ENCODE measurements at regions not wholly inside any gene's neighbourhood (a gene's known extent, or its start where the extent isn't known, plus 50 kb on each side); places are given as distances from the start of the nearest gene placed in this dataset.
A peak's percentile ranks its signal among the peaks of the same experiment; 100 is the strongest.
"Not testable (repeated sequence)": the region's sequence is repeated elsewhere in the genome, so short reads cannot be mapped to it uniquely, and the experiment has no call there.

GRCh38 chr3:168794427-168794826 lies 698.7 kb upstream of the GOLIM4 start:
- DNase-seq (ENCODE audit: low spot score): no peak

- no peak for DNase-seq (ENCODE audit: low spot score)
Observed at GRCh38 chr3:168782193-168782592, 686.5 kb upstream of the GOLIM4 start.

DNA sequence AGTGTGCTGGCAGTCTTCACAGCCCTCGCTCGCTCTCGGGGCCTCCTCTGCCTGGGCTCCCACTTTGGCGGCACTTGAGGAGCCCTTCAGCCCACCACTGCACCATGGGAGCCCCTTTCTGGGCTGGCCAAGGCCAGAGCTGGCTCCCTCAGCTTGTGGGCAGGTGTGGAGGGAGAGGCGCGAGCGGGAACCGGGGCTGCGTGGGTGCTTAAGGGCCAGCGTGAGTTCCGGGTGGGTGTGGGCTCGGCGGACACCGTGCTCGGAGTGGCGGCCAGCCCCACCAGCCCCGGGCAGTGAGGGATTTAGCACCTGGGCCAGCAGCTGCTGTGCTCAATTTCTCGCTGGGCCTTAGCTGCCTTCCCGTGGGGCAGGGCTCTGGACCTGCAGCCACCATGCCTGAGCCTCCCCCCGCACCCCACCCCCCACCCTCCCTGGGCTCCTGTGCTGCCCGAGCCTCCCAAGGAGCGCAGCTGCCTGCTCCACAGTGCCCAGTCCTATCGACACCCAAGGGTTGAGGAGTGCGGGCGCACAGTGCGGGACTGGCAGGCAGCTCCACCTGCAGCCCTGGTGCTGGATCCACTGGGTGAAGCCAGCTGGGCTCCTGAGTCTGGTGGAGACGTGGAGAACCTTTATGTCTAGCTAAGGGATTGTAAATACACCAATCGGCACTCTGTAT lies 684.4 kb upstream of the GOLIM4 start:
- not testable (repeated sequence) for DNase-seq (ENCODE audit: low spot score)

- no peak for DNase-seq (ENCODE audit: low spot score)
Observed at GRCh38 chr3:168753724-168754123, 658.0 kb upstream of the GOLIM4 start.

- peak; percentile 19 for DNase-seq (ENCODE audit: low spot score)
Observed at GRCh38 chr3:168752339-168752738, 656.6 kb upstream of the GOLIM4 start.

DNA sequence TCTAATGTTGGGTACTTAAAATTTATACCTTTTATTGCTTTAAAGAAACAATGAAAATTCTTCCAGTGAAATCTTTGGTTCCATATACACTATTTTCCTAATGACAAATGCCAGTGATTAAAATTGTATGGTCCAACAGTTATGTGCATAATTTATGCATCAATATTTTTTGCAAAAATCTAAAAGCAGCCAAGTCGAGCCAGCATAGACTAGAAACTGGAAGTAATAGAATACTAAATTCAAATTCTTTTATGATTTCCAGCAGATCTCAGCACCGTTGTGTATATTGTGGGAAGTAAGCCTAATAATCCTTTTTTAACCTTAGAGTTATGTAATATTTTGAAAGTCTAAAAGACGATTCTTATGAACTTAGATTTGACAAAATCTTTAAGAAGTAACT lies 652.0 kb upstream of the GOLIM4 start:
- no peak for DNase-seq (ENCODE audit: low spot score)

GRCh38 chr3:168738527-168739325 lies 643.0 kb upstream of the GOLIM4 start:
- DNase-seq (ENCODE audit: low spot score): no peak

DNA sequence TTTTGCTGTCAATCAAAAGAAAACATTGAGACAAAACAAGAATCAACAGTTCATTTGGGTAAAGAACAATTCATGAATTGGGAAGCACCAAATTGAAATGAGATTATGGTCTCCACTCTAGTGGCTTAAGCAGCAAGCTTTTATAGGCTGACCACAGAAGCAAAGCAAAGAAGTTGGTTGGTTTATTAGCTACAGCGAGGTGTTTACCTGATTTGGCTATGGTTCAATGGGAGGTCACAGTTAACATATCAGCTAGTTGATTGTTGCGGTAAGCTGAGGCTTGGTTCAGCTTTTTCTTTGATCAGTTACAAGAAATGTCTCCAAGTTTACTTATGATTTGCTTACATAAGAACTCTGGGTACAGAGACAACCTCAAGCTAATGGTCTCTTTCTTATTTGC lies 640.5 kb upstream of the GOLIM4 start:
- no peak for DNase-seq (ENCODE audit: low spot score)

DNA sequence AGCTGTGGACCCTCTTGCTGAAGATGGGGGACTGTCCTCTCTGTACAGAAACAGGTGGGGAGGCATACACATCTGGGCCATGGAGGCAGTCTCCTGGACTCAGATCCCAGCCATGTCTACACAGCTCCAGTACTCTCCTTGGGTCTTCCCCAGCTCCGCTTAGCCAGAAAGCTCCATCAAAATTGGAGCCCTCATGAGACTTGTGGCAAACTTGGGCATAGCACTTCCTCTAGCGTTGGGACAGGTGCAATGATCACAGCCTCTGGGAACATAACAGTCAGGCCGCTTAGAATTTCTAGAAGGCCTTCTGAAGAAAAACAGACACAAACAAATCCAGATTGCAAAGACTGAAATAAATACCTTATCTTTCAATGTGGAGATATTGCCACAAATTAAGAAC lies 634.3 kb upstream of the GOLIM4 start:
- no peak for DNase-seq (ENCODE audit: low spot score)

- no peak for DNase-seq (ENCODE audit: low spot score)
Observed at GRCh38 chr3:168722091-168722490, 626.4 kb upstream of the GOLIM4 start.

- DNase-seq (ENCODE audit: low spot score): no peak
Observed at GRCh38 chr3:168714609-168715240, 619.0 kb upstream of the GOLIM4 start.

- no peak for DNase-seq (ENCODE audit: low spot score)
Observed at GRCh38 chr3:168709073-168709472, 613.3 kb upstream of the GOLIM4 start.

- no peak for DNase-seq (ENCODE audit: low spot score)
Observed at GRCh38 chr3:168707900-168708299, 612.2 kb upstream of the GOLIM4 start.

GRCh38 chr3:168705412-168705811 lies 609.7 kb upstream of the GOLIM4 start:
- peak; percentile 76 for DNase-seq (ENCODE audit: low spot score)

- no peak for DNase-seq (ENCODE audit: low spot score)
Observed at GRCh38 chr3:168696051-168696450, 600.3 kb upstream of the GOLIM4 start.

- DNase-seq (ENCODE audit: low spot score): no peak
Observed at GRCh38 chr3:168693870-168694269, 598.1 kb upstream of the GOLIM4 start.

- no peak for DNase-seq (ENCODE audit: low spot score)
Observed at GRCh38 chr3:168688267-168688666, 592.5 kb upstream of the GOLIM4 start.

- DNase-seq (ENCODE audit: low spot score): no peak
Observed at GRCh38 chr3:168684519-168684918, 588.8 kb upstream of the GOLIM4 start.

DNA sequence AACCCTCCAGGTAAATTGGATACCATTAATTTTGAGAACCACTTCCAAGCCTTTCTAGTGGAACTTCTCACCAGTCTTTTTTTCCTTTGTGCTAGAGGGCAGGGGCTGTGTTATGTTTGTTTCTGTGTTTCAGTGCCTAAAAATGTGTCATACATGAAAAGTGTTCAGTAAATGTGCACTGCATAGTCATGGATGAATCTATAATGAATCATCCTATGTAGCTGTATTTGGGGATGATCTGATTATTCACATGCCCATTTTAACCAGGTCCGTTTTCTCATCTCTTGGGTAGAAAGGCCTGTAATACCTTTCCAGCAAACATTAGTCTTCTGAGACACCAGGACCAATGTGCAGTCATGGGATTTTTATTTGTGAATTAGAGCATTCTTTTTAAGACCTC lies 583.0 kb upstream of the GOLIM4 start:
- no peak for DNase-seq (ENCODE audit: low spot score)

DNA sequence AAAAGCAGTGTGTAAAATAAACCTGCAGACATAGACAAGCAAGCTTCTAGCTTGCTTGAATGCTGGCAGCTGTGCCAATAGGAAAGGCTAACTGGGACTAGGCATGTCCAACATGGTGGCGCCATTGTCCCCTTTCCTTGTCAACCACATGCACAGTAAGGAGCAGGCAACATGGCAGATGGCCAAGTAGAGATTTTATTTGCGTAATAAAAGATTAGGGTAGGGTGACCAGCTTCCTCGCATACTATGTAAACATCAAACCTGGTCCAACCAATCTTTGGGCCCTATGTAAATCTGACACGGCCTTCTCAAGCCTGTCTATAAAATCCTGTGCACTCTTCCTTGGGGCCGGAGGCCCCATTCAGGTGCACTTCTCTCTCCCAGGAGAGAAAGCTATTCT lies 575.4 kb upstream of the GOLIM4 start:
- no peak for DNase-seq (ENCODE audit: low spot score)

- DNase-seq (ENCODE audit: low spot score): not testable (repeated sequence)
Observed at GRCh38 chr3:168660879-168661657, 565.3 kb upstream of the GOLIM4 start.

DNA sequence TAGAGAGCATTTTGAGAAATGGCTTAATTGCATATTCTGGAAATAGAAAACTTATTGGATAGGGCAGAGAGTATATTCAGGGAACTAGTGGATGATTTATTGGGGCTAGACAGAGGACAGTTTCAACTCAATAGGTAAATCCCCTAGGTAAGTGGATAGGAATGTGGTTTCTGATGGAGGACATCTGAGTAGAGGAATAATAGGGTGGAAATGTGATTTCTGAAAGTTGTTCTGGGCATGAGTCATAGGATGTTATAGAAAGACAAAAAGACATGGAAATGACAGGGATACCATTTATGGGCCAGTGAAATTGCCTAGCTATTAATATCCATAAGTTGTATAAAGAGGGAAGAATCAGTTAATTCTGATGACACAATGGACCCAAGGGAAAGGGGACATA lies 563.3 kb upstream of the GOLIM4 start:
- no peak for DNase-seq (ENCODE audit: low spot score)
